ENCODE measurements at regions not wholly inside any gene's neighbourhood (a gene's known extent, or its start where the extent isn't known, plus 50 kb on each side); places are given as distances from the start of the nearest gene placed in this dataset.

DNA sequence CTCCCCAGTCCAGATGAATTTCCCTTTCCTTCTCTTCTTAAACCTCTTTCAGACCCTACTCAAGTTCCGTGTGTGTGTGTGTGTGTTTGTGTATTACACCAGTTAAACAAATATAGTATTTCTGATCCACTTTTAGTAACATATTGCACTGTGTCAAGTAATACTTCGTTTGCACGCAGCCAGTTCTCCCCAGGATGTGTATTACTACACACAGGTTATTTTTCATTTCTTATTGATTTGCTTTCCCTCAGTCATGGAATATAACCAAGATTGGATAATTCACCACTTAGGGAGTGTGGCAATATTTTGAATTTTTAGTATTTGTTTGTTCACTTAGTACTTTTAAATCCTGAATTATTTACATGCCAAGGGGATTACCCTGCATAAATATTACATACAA, 667.0 kb downstream of the NR2F2 start:
- Histone ChIP-seq H3K27ac (ENCODE audit: low read length) (no peak overlapping the region), H3K79me2 (ENCODE audit: low read length) (no peaks in the 10 kb centered on the region), H3K9ac (ENCODE audit: low read length) (no peak overlapping the region), H3K27me3 (ENCODE audit: low read depth, low read length) (no peaks in the 10 kb centered on the region), H3K4me3 (ENCODE audit: low read length) (no peak overlapping the region), H2AFZ (ENCODE audit: low read depth, low read length) (no peak overlapping the region), H3K4me1 (ENCODE audit: low read length) (no peaks in the 10 kb centered on the region), H4K20me1 (ENCODE audit: insufficient read depth, low read length) (no peaks in the 10 kb centered on the region), H3K9me3 (ENCODE audit: insufficient read depth, low read length) (no peaks in the 10 kb centered on the region), H3K36me3 (replicated peaks; ENCODE audit: low read depth, low read length) (no peaks in the 10 kb centered on the region), H3K4me2 (ENCODE audit: low read length) (no peak overlapping the region)
- TF ChIP-seq, protein P1, sequence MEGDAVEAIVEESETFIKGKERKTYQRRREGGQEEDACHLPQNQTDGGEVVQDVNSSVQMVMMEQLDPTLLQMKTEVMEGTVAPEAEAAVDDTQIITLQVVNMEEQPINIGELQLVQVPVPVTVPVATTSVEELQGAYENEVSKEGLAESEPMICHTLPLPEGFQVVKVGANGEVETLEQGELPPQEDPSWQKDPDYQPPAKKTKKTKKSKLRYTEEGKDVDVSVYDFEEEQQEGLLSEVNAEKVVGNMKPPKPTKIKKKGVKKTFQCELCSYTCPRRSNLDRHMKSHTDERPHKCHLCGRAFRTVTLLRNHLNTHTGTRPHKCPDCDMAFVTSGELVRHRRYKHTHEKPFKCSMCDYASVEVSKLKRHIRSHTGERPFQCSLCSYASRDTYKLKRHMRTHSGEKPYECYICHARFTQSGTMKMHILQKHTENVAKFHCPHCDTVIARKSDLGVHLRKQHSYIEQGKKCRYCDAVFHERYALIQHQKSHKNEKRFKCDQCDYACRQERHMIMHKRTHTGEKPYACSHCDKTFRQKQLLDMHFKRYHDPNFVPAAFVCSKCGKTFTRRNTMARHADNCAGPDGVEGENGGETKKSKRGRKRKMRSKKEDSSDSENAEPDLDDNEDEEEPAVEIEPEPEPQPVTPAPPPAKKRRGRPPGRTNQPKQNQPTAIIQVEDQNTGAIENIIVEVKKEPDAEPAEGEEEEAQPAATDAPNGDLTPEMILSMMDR (IDR thresholded peaks at IDR 0.05; ENCODE audit: low read depth, low read length) = no peak

DNA sequence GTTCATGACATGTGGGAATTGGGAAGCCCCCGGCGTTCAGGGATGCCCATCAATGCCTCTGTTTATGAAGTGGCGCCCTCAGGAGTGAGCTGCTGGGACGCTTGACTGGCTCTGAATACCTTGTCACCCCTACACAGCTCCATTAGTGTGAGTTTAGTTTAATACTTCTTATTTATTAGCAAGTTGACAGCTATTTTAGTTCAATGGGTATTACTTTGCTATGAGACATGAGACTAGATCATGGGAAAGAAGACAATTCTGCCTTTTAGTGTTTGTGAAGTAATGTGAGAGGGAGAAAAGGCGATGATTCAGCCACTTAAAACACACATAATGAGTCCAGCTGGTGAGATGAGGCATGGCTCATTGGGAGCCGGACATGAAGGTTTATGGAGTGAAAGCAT, 678.5 kb downstream of the NR2F2 start:
- no peak for TF ChIP-seq EZH2phosphoT487 (IDR thresholded peaks at IDR 0.05; ENCODE audit: low read depth)
- TF ChIP-seq, protein P1 (IDR thresholded peaks at IDR 0.05; ENCODE audit: low read depth, low read length) = no peak
- Histone ChIP-seq H3K9me3 (ENCODE audit: insufficient read depth, low read length) (no peaks in the 10 kb centered on the region), H2AFZ (ENCODE audit: low read depth, low read length) (no peak overlapping the region), H3K79me2 (ENCODE audit: low read length) (no peaks in the 10 kb centered on the region), H3K4me3 (ENCODE audit: low read length) (no peak overlapping the region), H4K20me1 (ENCODE audit: insufficient read depth, low read length) (no peaks in the 10 kb centered on the region), H3K27me3 (ENCODE audit: low read depth, low read length) (no peaks in the 10 kb centered on the region), H3K4me1 (ENCODE audit: low read length) (no peaks in the 10 kb centered on the region), H3K9ac (ENCODE audit: low read length) (no peak overlapping the region), H3K4me2 (ENCODE audit: low read length) (no peak overlapping the region), H3K36me3 (replicated peaks; ENCODE audit: low read depth, low read length) (no peaks in the 10 kb centered on the region), H3K27ac (ENCODE audit: low read length) (no peak overlapping the region)

DNA sequence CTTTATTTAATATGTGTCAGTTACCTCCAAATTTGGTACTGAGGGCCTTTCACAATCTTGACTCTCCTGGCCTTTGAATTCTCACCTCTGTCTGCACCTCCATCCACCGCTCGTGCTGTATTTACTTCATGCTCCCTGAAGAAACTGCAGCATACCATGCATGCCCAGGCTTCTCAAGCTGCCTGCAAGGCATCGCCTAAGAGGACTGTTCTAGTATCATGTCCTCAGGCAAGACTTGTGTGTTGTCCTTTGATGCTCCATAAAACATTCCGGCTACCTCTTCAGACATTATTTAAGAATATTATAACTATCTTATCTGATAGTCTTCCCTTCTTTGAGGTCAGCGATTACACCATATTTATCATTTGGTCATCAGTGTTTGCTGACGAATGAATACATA, 682.5 kb downstream of the NR2F2 start:
- no peaks in the 10 kb centered on the region for H3K9me3 ChIP-seq (ENCODE audit: insufficient read depth, low read length)

DNA sequence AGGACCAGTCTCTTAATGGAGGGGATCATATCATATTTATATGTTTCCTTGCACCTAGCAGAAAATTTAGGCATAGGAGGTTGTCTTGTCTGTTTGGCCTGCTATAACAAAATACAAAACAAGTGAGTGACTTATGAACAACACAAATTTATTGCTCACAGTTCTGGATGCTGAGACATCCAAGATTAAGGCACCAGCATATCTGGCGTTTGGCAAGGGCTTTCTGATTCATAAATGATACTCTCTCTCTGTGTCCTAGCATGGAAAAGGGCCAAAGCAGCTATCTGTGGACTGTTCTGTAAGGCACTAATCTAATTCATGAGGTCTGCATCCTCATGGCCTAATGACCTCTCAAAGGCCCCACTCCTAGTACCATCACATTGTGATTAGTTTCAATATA, 683.0 kb downstream of the NR2F2 start:
- H2AFZ ChIP-seq (ENCODE audit: low read depth, low read length) = no peak overlapping the region
- no peaks in the 10 kb centered on the region for H3K4me1 ChIP-seq (ENCODE audit: low read length)
- H3K4me3 ChIP-seq (ENCODE audit: low read length) = no peak overlapping the region
- H3K4me2 ChIP-seq (ENCODE audit: low read length) = no peak overlapping the region
- H4K20me1 ChIP-seq (ENCODE audit: insufficient read depth, low read length) = no peaks in the 10 kb centered on the region
- no peaks in the 10 kb centered on the region for H3K9me3 ChIP-seq (ENCODE audit: insufficient read depth, low read length)
- no peak overlapping the region for H3K27ac ChIP-seq (ENCODE audit: low read length)
- H3K79me2 ChIP-seq (ENCODE audit: low read length) = no peaks in the 10 kb centered on the region
- H3K36me3 ChIP-seq (replicated peaks; ENCODE audit: low read depth, low read length) = no peaks in the 10 kb centered on the region
- H3K27me3 ChIP-seq (ENCODE audit: low read depth, low read length) = no peaks in the 10 kb centered on the region
- no peak overlapping the region for H3K9ac ChIP-seq (ENCODE audit: low read length)
- no peak for TF ChIP-seq EZH2phosphoT487 (IDR thresholded peaks at IDR 0.05; ENCODE audit: low read depth)
- TF ChIP-seq, protein P1 (IDR thresholded peaks at IDR 0.05; ENCODE audit: low read depth, low read length) = no peak

More for the DNA sequence above, 682.5 kb downstream of the NR2F2 start:
- Histone ChIP-seq H3K4me2 (ENCODE audit: low read length) (no peak overlapping the region), H3K79me2 (ENCODE audit: low read length) (no peaks in the 10 kb centered on the region), H3K27me3 (ENCODE audit: low read depth, low read length) (no peaks in the 10 kb centered on the region), H3K9ac (ENCODE audit: low read length) (no peak overlapping the region), H2AFZ (ENCODE audit: low read depth, low read length) (no peak overlapping the region), H3K36me3 (replicated peaks; ENCODE audit: low read depth, low read length) (no peaks in the 10 kb centered on the region), H3K4me1 (ENCODE audit: low read length) (no peaks in the 10 kb centered on the region), H4K20me1 (ENCODE audit: insufficient read depth, low read length) (no peaks in the 10 kb centered on the region), H3K27ac (ENCODE audit: low read length) (no peak overlapping the region), H3K4me3 (ENCODE audit: low read length) (no peak overlapping the region)
- TF ChIP-seq, protein P1 (IDR thresholded peaks at IDR 0.05; ENCODE audit: low read depth, low read length) = no peak
- TF ChIP-seq EZH2phosphoT487 (IDR thresholded peaks at IDR 0.05; ENCODE audit: low read depth) = no peak

Measured in OCI-LY3 (cell line).